HL-60 (cell line): ENCODE measurements at regions not wholly inside any gene's neighbourhood (a gene's known extent, or its start where the extent isn't known, plus 50 kb on each side); places are given as distances from the start of the nearest gene placed in this dataset.
"Not testable (repeated sequence)": the region's sequence is repeated elsewhere in the genome, so short reads cannot be mapped to it uniquely, and the experiment has no call there.

Source experiments
- CTCF ChIP-seq: IDR thresholded peaks from one replicate; pipeline ENCODE4 v1.5.1; 2011; ENCODE audit warnings: low read length, control low read depth, inconsistent platforms; ENCODE audit not compliant: insufficient read depth
- POLR2AphosphoS5 ChIP-seq: IDR thresholded peaks from 2 replicates; pipeline ENCODE4 v1.6.1; 2012; ENCODE audit warnings: low read depth
- REST ChIP-seq: IDR thresholded peaks from 2 replicates; pipeline ENCODE4 v1.6.1; 2012; ENCODE audit warnings: low read depth; ENCODE audit not compliant: insufficient replicate concordance

GRCh38 chr2:17130627-17131026 lies 387.6 kb downstream of the RAD51AP2 start:
- TF ChIP-seq CTCF, POLR2AphosphoS5, REST: not testable (repeated sequence)
